ENCODE measurements at regions not wholly inside any gene's neighbourhood (a gene's known extent, or its start where the extent isn't known, plus 50 kb on each side); places are given as distances from the start of the nearest gene placed in this dataset.

GRCh38 chr1:239803781-239804180 is 287.9 kb upstream of the FMN2 start:
- DNase-seq = no peak

GRCh38 chr1:239804266-239804665 is 287.4 kb upstream of the FMN2 start:
- peak in 2 of 4 experiments; percentile 37 to 52 for DNase-seq

- peak in 2 of 4 experiments; percentile 13 for DNase-seq
These were observed 286.6 kb upstream of the FMN2 start for GRCh38 chr1:239805042-239805441.

GRCh38 chr1:239805851-239806772 is 285.6 kb upstream of the FMN2 start:
- peak in 3 of 4 experiments; percentile 18 to 35 (median 20) for DNase-seq

GRCh38 chr1:239806897-239807296 is 284.8 kb upstream of the FMN2 start:
- DNase-seq = no peak

- no peak for DNase-seq
These were observed 284.3 kb upstream of the FMN2 start for GRCh38 chr1:239807361-239807760.

- DNase-seq = no peak
These were observed 281.6 kb upstream of the FMN2 start for GRCh38 chr1:239810061-239810481.

GRCh38 chr1:239811211-239811885 is 280.3 kb upstream of the FMN2 start:
- DNase-seq = no peak

GRCh38 chr1:239812580-239812979 is 279.1 kb upstream of the FMN2 start:
- DNase-seq = no peak

GRCh38 chr1:239814306-239814881 is 277.3 kb upstream of the FMN2 start:
- DNase-seq = peak; percentile 16 to 52 (median 38)

- no peak for DNase-seq
These were observed 276.6 kb upstream of the FMN2 start for GRCh38 chr1:239815074-239815473.

- DNase-seq = peak; percentile 47 to 80 (median 76)
These were observed 275.5 kb upstream of the FMN2 start for GRCh38 chr1:239816081-239816782.

GRCh38 chr1:239817276-239817675 is 274.4 kb upstream of the FMN2 start:
- DNase-seq = peak; percentile 48 to 75 (median 70)

- no peak for DNase-seq
These were observed 273.9 kb upstream of the FMN2 start for GRCh38 chr1:239817801-239818200.

- DNase-seq = no peak
These were observed 272.6 kb upstream of the FMN2 start for GRCh38 chr1:239819096-239819495.

GRCh38 chr1:239819756-239820250 is 271.9 kb upstream of the FMN2 start:
- no peak for DNase-seq

- DNase-seq = no peak
These were observed 267.8 kb upstream of the FMN2 start for GRCh38 chr1:239823852-239824251.

- no peak for DNase-seq
These were observed 265.5 kb upstream of the FMN2 start for GRCh38 chr1:239826211-239826610.

- DNase-seq = no peak
These were observed 264.9 kb upstream of the FMN2 start for GRCh38 chr1:239826736-239827135.

GRCh38 chr1:239829535-239829934 is 262.1 kb upstream of the FMN2 start:
- no peak for DNase-seq

- DNase-seq = no peak
These were observed 259.9 kb upstream of the FMN2 start for GRCh38 chr1:239831577-239832355.

GRCh38 chr1:239833723-239834122 is 258.0 kb upstream of the FMN2 start:
- no peak for DNase-seq
